Osteoblast (primary cell): ENCODE measurements at regions not wholly inside any gene's neighbourhood (a gene's known extent, or its start where the extent isn't known, plus 50 kb on each side); places are given as distances from the start of the nearest gene placed in this dataset.
"Not testable (repeated sequence)": the region's sequence is repeated elsewhere in the genome, so short reads cannot be mapped to it uniquely, and the experiment has no call there.

ENCODE experiments used
- DNase-seq: peaks from one replicate; pipeline ENCODE4 v3.0.0; 2011; ENCODE audit warnings: low spot score, mixed read lengths; ENCODE audit not compliant: insufficient read length; ENCODE audit errors: missing footprints
- H2AFZ ChIP-seq: 2 replicates; pipeline ENCODE4 v1.6.0; 2011; ENCODE audit warnings: mild to moderate bottlenecking, low read length
- H3K27ac ChIP-seq: 2 replicates; pipeline ENCODE4 v1.5.1; 2011; ENCODE audit warnings: mild to moderate bottlenecking, low read depth, low read length, moderate library complexity
- H3K27me3 ChIP-seq: 2 replicates; pipeline ENCODE4 v1.6.0; 2012; ENCODE audit warnings: mild to moderate bottlenecking, control low read depth, inconsistent platforms, low read length, moderate library complexity; ENCODE audit not compliant: insufficient read depth
- H3K36me3 ChIP-seq: 2 replicates; pipeline ENCODE4 v1.5.1; 2011; ENCODE audit warnings: mild to moderate bottlenecking, low read length, control low read depth, moderate library complexity; ENCODE audit not compliant: insufficient read depth
- H3K4me1 ChIP-seq: 2 replicates; pipeline ENCODE4 v1.5.1; 2011; ENCODE audit warnings: mild to moderate bottlenecking, low read length, control low read depth, moderate library complexity; ENCODE audit not compliant: insufficient read depth
- H3K4me2 ChIP-seq: 2 replicates; pipeline ENCODE4 v1.6.0; 2011; ENCODE audit warnings: mild to moderate bottlenecking, low read length; ENCODE audit not compliant: insufficient read depth
- H3K4me3 ChIP-seq: fragments of 200-600 bp; sonication (generic); 3 replicates; pipeline ENCODE4 v1.5.1; 2012; ENCODE audit warnings: mild to moderate bottlenecking, low read length, inconsistent platforms; ENCODE audit not compliant: insufficient read depth
- H3K79me2 ChIP-seq: 2 replicates; pipeline ENCODE4 v1.6.0; 2012; ENCODE audit warnings: mild to moderate bottlenecking, low read length, control low read depth, inconsistent platforms; ENCODE audit not compliant: insufficient read depth
- H3K9me3 ChIP-seq: 2 replicates; pipeline ENCODE4 v1.5.1; 2011; ENCODE audit warnings: low read depth, low read length, control low read depth
- H4K20me1 ChIP-seq: 2 replicates; pipeline ENCODE4 v1.6.0; 2012; ENCODE audit warnings: mild to moderate bottlenecking, low read length, control low read depth; ENCODE audit not compliant: insufficient read depth
- TF ChIP-seq, protein P1 (sequence below): IDR thresholded peaks from 2 replicates; pipeline ENCODE4 v1.5.1; 2011; ENCODE audit warnings: mild to moderate bottlenecking, low read depth, low read length, moderate library complexity; ENCODE audit errors: extremely low read depth

- H4K20me1 ChIP-seq, result no peaks in the 10 kb centered on the region
- TF ChIP-seq, protein P1, sequence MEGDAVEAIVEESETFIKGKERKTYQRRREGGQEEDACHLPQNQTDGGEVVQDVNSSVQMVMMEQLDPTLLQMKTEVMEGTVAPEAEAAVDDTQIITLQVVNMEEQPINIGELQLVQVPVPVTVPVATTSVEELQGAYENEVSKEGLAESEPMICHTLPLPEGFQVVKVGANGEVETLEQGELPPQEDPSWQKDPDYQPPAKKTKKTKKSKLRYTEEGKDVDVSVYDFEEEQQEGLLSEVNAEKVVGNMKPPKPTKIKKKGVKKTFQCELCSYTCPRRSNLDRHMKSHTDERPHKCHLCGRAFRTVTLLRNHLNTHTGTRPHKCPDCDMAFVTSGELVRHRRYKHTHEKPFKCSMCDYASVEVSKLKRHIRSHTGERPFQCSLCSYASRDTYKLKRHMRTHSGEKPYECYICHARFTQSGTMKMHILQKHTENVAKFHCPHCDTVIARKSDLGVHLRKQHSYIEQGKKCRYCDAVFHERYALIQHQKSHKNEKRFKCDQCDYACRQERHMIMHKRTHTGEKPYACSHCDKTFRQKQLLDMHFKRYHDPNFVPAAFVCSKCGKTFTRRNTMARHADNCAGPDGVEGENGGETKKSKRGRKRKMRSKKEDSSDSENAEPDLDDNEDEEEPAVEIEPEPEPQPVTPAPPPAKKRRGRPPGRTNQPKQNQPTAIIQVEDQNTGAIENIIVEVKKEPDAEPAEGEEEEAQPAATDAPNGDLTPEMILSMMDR, result no peak
- peak overlapping the region; percentile 60 for H2AFZ ChIP-seq
- H3K27me3 ChIP-seq, result no peaks in the 10 kb centered on the region
- H3K9me3 ChIP-seq, result no peaks in the 10 kb centered on the region
- no peaks in the 10 kb centered on the region for H3K79me2 ChIP-seq
- H3K4me3 ChIP-seq, result no peak overlapping the region
- no peaks in the 10 kb centered on the region for H3K36me3 ChIP-seq
- H3K4me1 ChIP-seq, result peaks cover 21% of the 10 kb centered on the region
- H3K27ac ChIP-seq, result peak overlapping the region; percentile 55
- DNase-seq, result no peak
- peak overlapping the region; percentile 35 for H3K4me2 ChIP-seq
Observed at GRCh38 chr6:112680091-112680490, 333.0 kb downstream of the RFPL4B start.

- Histone ChIP-seq H3K27ac (no peak overlapping the region), H3K4me3 (no peak overlapping the region), H3K79me2 (no peaks in the 10 kb centered on the region), H3K4me2 (no peak overlapping the region), H2AFZ (peak overlapping the region; percentile 18), H3K36me3 (no peaks in the 10 kb centered on the region), H3K27me3 (no peaks in the 10 kb centered on the region), H3K4me1 (peaks cover 21% of the 10 kb centered on the region), H4K20me1 (no peaks in the 10 kb centered on the region), H3K9me3 (no peaks in the 10 kb centered on the region)
- TF ChIP-seq, protein P1, result no peak
- no peak for DNase-seq
Observed at GRCh38 chr6:112682071-112682470, 334.9 kb downstream of the RFPL4B start.

DNA sequence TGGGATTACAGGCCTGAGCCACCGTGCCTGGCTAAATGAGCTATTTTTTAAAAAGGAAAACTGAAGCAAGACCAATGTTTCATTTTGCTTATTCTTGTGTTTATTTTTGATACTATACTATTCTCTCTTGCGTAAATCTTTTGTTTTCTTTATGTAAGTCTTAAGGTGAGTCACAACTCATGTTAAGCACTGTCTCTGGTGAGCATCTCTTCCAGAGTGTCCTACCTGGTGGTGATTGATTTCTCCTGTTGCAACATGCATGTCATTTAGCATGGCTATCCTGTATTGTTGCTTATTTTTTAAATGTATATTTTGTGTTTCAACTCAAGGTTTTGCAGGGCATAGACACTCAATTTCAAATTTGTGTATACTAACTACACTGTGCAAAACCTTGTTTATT lies 336.0 kb downstream of the RFPL4B start:
- Histone ChIP-seq H3K4me1 (peaks cover 21% of the 10 kb centered on the region), H3K27ac (no peak overlapping the region), H2AFZ (no peak overlapping the region), H3K36me3 (no peaks in the 10 kb centered on the region), H3K4me2 (no peak overlapping the region), H3K79me2 (no peaks in the 10 kb centered on the region), H3K27me3 (no peaks in the 10 kb centered on the region), H4K20me1 (no peaks in the 10 kb centered on the region), H3K9me3 (no peaks in the 10 kb centered on the region), H3K4me3 (no peak overlapping the region)
- DNase-seq, result no peak
- TF ChIP-seq, protein P1, result no peak

- H3K27me3 ChIP-seq, result no peaks in the 10 kb centered on the region
- H3K9me3 ChIP-seq, result no peaks in the 10 kb centered on the region
- H4K20me1 ChIP-seq, result no peaks in the 10 kb centered on the region
- no peaks in the 10 kb centered on the region for H3K79me2 ChIP-seq
- DNase-seq, result peak; percentile 44
- H3K4me1 ChIP-seq, result peaks cover 21% of the 10 kb centered on the region
- TF ChIP-seq, protein P1, result no peak
- no peaks in the 10 kb centered on the region for H3K36me3 ChIP-seq
- H3K27ac ChIP-seq, result peak overlapping the region; percentile 55
- no peak overlapping the region for H3K4me3 ChIP-seq
- no peak overlapping the region for H2AFZ ChIP-seq
- peak overlapping the region; percentile 11 for H3K4me2 ChIP-seq
Observed at GRCh38 chr6:112683926-112684325, 336.8 kb downstream of the RFPL4B start.

GRCh38 chr6:112685521-112686220 lies 338.5 kb downstream of the RFPL4B start:
- not testable (repeated sequence) for H3K4me3 ChIP-seq, H2AFZ ChIP-seq, H3K9me3 ChIP-seq, H4K20me1 ChIP-seq, DNase-seq, H3K27ac ChIP-seq, H3K4me2 ChIP-seq, H3K27me3 ChIP-seq, H3K36me3 ChIP-seq, H3K79me2 ChIP-seq
- H3K4me1 ChIP-seq, result peaks cover 16% of the 10 kb centered on the region

GRCh38 chr6:112688487-112689165 lies 341.5 kb downstream of the RFPL4B start:
- Histone ChIP-seq H3K4me1 (peaks cover 22% of the 10 kb centered on the region), H2AFZ (peak overlapping the region; percentile 58)
- H3K27me3 ChIP-seq, DNase-seq, H3K27ac ChIP-seq, H3K9me3 ChIP-seq, H3K36me3 ChIP-seq, H3K4me2 ChIP-seq, H3K79me2 ChIP-seq, H4K20me1 ChIP-seq, H3K4me3 ChIP-seq: not testable (repeated sequence)
